GM12891 (cell line): ENCODE measurements at regions not wholly inside any gene's neighbourhood (a gene's known extent, or its start where the extent isn't known, plus 50 kb on each side); places are given as distances from the start of the nearest gene placed in this dataset.

ENCODE experiments used
- POLR2A ChIP-seq: IDR thresholded peaks from 2 replicates; pipeline ENCODE4 v1.6.1; 2011; ENCODE audit warnings: low read depth, low read length, control low read depth
- TAF1 ChIP-seq: IDR thresholded peaks from 2 replicates; pipeline ENCODE4 v1.6.1; 2011; ENCODE audit warnings: low read depth, low read length, control low read depth

DNA sequence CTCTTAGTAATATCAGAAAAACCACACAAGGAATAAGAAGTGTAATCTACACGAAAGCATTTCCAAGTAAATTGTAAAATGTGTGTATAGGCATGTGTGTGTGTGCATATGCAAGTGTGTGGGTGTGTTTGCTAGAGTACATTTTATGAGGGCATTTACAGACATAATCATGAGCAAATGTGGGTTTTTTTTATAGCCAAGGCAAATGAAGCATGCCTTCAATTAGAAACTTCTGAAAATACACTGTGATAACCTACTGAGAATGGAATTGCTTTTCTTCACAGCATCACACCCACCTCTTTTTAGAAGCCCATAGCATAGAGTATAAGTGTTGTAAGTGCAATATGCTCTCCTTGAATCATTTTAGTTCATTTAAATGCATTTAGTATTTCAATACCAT, 1721.1 kb downstream of the GRIK2 start:
- TF ChIP-seq TAF1 (no peak), POLR2A (no peak)
